HEK293 (cell line): ENCODE measurements at regions not wholly inside any gene's neighbourhood (a gene's known extent, or its start where the extent isn't known, plus 50 kb on each side); places are given as distances from the start of the nearest gene placed in this dataset.

Source experiments
- CTCF ChIA-PET: fragments of 350-600 bp; formaldehyde crosslinking; extraction: SDS; loops from one replicate; lab custom pipeline; 2021; ENCODE audit warnings: antibody characterized with exemption; lab: Yijun Ruan, JAX
- POLR2A ChIA-PET: fragments of 300-600 bp; formaldehyde crosslinking; extraction: SDS; loops from one replicate; lab custom pipeline; 2020; ENCODE audit warnings: antibody characterized with exemption, inconsistent platforms; lab: Yijun Ruan, JAX
- H3K27ac ChIP-seq: fragments of 200-500 bp; sonication (Bioruptor generic); 2 replicates; pipeline ENCODE4 v1.5.1; 2014; ENCODE audit warnings: low read depth, low read length, control low read depth, inconsistent platforms; ENCODE audit errors: extremely low read depth
- H3K36me3 ChIP-seq, 2 experiments: fragments of 200-500 bp in 1 of 2; sonication (Bioruptor generic) in 1 of 2; 1 replicate in 1 of 2; 2 replicates in 1 of 2; pipeline ENCODE4 v1.5.1; 2014 to 2017; ENCODE audit warnings: inconsistent platforms in 2 of 2, low read length in 2 of 2; ENCODE audit not compliant: control insufficient read depth in 2 of 2, insufficient read depth in 1 of 2
- H3K4me1 ChIP-seq: fragments of 200-500 bp; sonication (Bioruptor generic); 2 replicates; pipeline ENCODE4 v1.5.1; 2014; ENCODE audit warnings: mild to moderate bottlenecking, low read length, inconsistent platforms; ENCODE audit not compliant: control insufficient read depth, insufficient read depth
- H3K4me3 ChIP-seq: 2 replicates; pipeline ENCODE4 v1.5.1; 2011; ENCODE audit warnings: low read depth, mild to moderate bottlenecking, control low read depth, low read length, moderate library complexity
- H3K9me3 ChIP-seq: fragments of 200-500 bp; sonication (Bioruptor generic); 2 replicates; pipeline ENCODE4 v1.5.1; 2014; ENCODE audit warnings: low read depth, low read length, inconsistent platforms; ENCODE audit not compliant: control insufficient read depth, insufficient read depth
- AEBP2 ChIP-seq: fragments of 450-650 bp; formaldehyde crosslinking; IDR thresholded peaks from 2 replicates; pipeline ENCODE4 v1.5.1; 2016; ENCODE audit warnings: missing biosample characterization, missing genetic modification characterization, borderline replicate concordance
- BCL11A ChIP-seq: fragments of 450-650 bp; formaldehyde crosslinking; IDR thresholded peaks from 2 replicates; pipeline ENCODE4 v1.5.1; 2016; ENCODE audit warnings: low read depth, missing biosample characterization, missing genetic modification characterization
- KLF16 ChIP-seq: fragments of 450-650 bp; formaldehyde crosslinking; IDR thresholded peaks from 2 replicates; pipeline ENCODE4 v1.5.1; 2017; ENCODE audit warnings: missing biosample characterization, missing genetic modification characterization
- ZBTB17 ChIP-seq: fragments of 450-650 bp; formaldehyde crosslinking; IDR thresholded peaks from 2 replicates; pipeline ENCODE4 v1.5.1; 2016; ENCODE audit warnings: missing biosample characterization, missing genetic modification characterization
- ZNF157 ChIP-seq: fragments of 450-650 bp; formaldehyde crosslinking; IDR thresholded peaks from 2 replicates; pipeline ENCODE4 v1.5.1; 2016; ENCODE audit warnings: missing biosample characterization, missing genetic modification characterization
- ZNF16 ChIP-seq: fragments of 450-650 bp; formaldehyde crosslinking; IDR thresholded peaks from 2 replicates; pipeline ENCODE4 v1.5.1; 2016; ENCODE audit warnings: low read depth, missing biosample characterization, missing genetic modification characterization
- ZNF184 ChIP-seq: fragments of 450-650 bp; IDR thresholded peaks from 2 replicates; pipeline ENCODE4 v1.5.1; 2018; ENCODE audit warnings: missing biosample characterization, mild to moderate bottlenecking, missing genetic modification characterization
- ZNF214 ChIP-seq: fragments of 450-650 bp; formaldehyde crosslinking; IDR thresholded peaks from 2 replicates; pipeline ENCODE4 v1.5.1; 2017; ENCODE audit warnings: missing biosample characterization, mild to moderate bottlenecking, missing genetic modification characterization, borderline replicate concordance
- ZNF274 ChIP-seq, 2 experiments: fragments of 200-500 bp in 1 of 2; fragments of 450-650 bp in 1 of 2; sonication (Bioruptor generic) in 1 of 2; formaldehyde crosslinking in 1 of 2; IDR thresholded peaks; 2 replicates each; pipeline versions ENCODE4 v1.5.1 to v1.6.1; 2014 to 2016; ENCODE audit warnings: borderline replicate concordance in 1 of 2, inconsistent platforms in 1 of 2, low read length in 1 of 2, missing biosample characterization in 1 of 2, missing genetic modification characterization in 1 of 2
- ZNF354C ChIP-seq: fragments of 450-650 bp; formaldehyde crosslinking; IDR thresholded peaks from 2 replicates; pipeline ENCODE4 v1.5.1; 2016; ENCODE audit warnings: missing biosample characterization, missing genetic modification characterization, low read depth, borderline replicate concordance
- ZNF404 ChIP-seq: fragments of 450-650 bp; formaldehyde crosslinking; IDR thresholded peaks from 2 replicates; pipeline ENCODE4 v1.5.1; 2017; ENCODE audit warnings: missing biosample characterization, missing genetic modification characterization
- ZNF48 ChIP-seq: fragments of 450-650 bp; formaldehyde crosslinking; IDR thresholded peaks from 2 replicates; pipeline ENCODE4 v1.5.1; 2016; ENCODE audit warnings: missing biosample characterization, missing genetic modification characterization
- ZNF510 ChIP-seq: fragments of 450-650 bp; formaldehyde crosslinking; IDR thresholded peaks from 2 replicates; pipeline ENCODE4 v1.5.1; 2018; ENCODE audit warnings: mild to moderate bottlenecking, missing genetic modification characterization, missing biosample characterization; ENCODE audit not compliant: insufficient replicate concordance
- ZNF514 ChIP-seq: fragments of 450-650 bp; formaldehyde crosslinking; IDR thresholded peaks from 2 replicates; pipeline ENCODE4 v1.5.1; 2016; ENCODE audit warnings: missing biosample characterization, missing genetic modification characterization
- ZNF521 ChIP-seq: fragments of 450-650 bp; formaldehyde crosslinking; IDR thresholded peaks from 2 replicates; pipeline ENCODE4 v1.5.1; 2017; ENCODE audit warnings: missing biosample characterization, mild to moderate bottlenecking, missing genetic modification characterization
- ZNF544 ChIP-seq: fragments of 450-650 bp; formaldehyde crosslinking; IDR thresholded peaks from 2 replicates; pipeline ENCODE4 v1.5.0; 2017; ENCODE audit warnings: missing biosample characterization, missing genetic modification characterization
- ZNF596 ChIP-seq: fragments of 450-650 bp; IDR thresholded peaks from 2 replicates; pipeline ENCODE4 v1.5.0; 2018; ENCODE audit warnings: missing biosample characterization, mild to moderate bottlenecking, missing genetic modification characterization, moderate library complexity
- ZNF621 ChIP-seq: fragments of 450-650 bp; formaldehyde crosslinking; IDR thresholded peaks from 2 replicates; pipeline ENCODE4 v1.5.1; 2017; ENCODE audit warnings: missing biosample characterization, missing genetic modification characterization
- ZNF639 ChIP-seq: fragments of 450-650 bp; formaldehyde crosslinking; IDR thresholded peaks from 2 replicates; pipeline ENCODE4 v1.5.1; 2016; ENCODE audit warnings: missing biosample characterization, missing genetic modification characterization
- ZNF792 ChIP-seq: fragments of 450-650 bp; formaldehyde crosslinking; IDR thresholded peaks from 2 replicates; pipeline ENCODE4 v1.5.1; 2016; ENCODE audit warnings: missing biosample characterization, missing genetic modification characterization
- TF ChIP-seq, protein P1 (sequence below): fragments of 450-650 bp; formaldehyde crosslinking; IDR thresholded peaks from 2 replicates; pipeline ENCODE4 v1.5.0; 2017; ENCODE audit warnings: missing biosample characterization, missing genetic modification characterization, borderline replicate concordance
- TF ChIP-seq, protein P2 (sequence below): fragments of 450-650 bp; IDR thresholded peaks from 2 replicates; pipeline ENCODE4 v1.5.1; 2018; ENCODE audit warnings: missing biosample characterization, missing genetic modification characterization

DNA sequence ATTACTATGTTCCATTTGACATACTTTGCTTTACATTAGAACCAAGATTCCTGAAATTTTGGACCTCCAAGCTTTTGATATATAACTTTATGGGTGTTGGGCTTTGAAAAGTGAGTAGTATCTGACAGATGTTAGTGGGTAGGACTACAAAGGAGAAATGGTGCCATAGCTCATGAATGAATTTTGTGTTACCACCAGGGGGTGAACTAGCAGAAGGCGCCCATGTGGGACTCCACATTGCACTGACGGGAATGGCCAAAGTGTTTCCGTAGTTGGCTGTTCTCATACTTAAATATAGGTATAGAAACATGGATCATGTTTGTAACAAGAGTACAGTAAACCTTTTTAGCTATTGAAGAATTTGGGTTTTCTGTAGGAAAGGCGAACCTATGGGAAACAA is 337.5 kb downstream of the FLRT2 start (continued):
- TF ChIP-seq ZNF16 (tag by site-specific recombination) = no peak
- no peak for TF ChIP-seq ZNF621 (tag by site-specific recombination)
- TF ChIP-seq, protein P1, sequence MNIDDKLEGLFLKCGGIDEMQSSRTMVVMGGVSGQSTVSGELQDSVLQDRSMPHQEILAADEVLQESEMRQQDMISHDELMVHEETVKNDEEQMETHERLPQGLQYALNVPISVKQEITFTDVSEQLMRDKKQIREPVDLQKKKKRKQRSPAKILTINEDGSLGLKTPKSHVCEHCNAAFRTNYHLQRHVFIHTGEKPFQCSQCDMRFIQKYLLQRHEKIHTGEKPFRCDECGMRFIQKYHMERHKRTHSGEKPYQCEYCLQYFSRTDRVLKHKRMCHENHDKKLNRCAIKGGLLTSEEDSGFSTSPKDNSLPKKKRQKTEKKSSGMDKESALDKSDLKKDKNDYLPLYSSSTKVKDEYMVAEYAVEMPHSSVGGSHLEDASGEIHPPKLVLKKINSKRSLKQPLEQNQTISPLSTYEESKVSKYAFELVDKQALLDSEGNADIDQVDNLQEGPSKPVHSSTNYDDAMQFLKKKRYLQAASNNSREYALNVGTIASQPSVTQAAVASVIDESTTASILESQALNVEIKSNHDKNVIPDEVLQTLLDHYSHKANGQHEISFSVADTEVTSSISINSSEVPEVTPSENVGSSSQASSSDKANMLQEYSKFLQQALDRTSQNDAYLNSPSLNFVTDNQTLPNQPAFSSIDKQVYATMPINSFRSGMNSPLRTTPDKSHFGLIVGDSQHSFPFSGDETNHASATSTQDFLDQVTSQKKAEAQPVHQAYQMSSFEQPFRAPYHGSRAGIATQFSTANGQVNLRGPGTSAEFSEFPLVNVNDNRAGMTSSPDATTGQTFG = no peak
- no peak for TF ChIP-seq KLF16 (tag by site-specific recombination)
- no peak for TF ChIP-seq ZNF274 (IDR thresholded peaks at IDR 0.05; ENCODE audit: low read length)
- no peak for TF ChIP-seq ZNF274 (tag by site-specific recombination; IDR thresholded peaks at IDR 0.05; ENCODE audit: borderline replicate concordance)
- TF ChIP-seq ZNF639 (tag by site-specific recombination) = no peak
- no peak for TF ChIP-seq AEBP2 (tag by site-specific recombination)
- TF ChIP-seq, protein P2, sequence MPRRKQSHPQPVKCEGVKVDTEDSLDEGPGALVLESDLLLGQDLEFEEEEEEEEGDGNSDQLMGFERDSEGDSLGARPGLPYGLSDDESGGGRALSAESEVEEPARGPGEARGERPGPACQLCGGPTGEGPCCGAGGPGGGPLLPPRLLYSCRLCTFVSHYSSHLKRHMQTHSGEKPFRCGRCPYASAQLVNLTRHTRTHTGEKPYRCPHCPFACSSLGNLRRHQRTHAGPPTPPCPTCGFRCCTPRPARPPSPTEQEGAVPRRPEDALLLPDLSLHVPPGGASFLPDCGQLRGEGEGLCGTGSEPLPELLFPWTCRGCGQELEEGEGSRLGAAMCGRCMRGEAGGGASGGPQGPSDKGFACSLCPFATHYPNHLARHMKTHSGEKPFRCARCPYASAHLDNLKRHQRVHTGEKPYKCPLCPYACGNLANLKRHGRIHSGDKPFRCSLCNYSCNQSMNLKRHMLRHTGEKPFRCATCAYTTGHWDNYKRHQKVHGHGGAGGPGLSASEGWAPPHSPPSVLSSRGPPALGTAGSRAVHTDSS (tag by site-specific recombination) = no peak
- TF ChIP-seq, all 188 proteins: peak for 0

- no peaks in the 10 kb centered on the region for H3K36me3 ChIP-seq
- no peaks in the 10 kb centered on the region; the same call in 1 of the 2 replicates for H3K9me3 ChIP-seq
- no peak overlapping the region for H3K27ac ChIP-seq
- no peak overlapping the region for H3K4me3 ChIP-seq
- H3K4me1 ChIP-seq = no peaks in the 10 kb centered on the region
- no peak for TF ChIP-seq ZNF354C (tag by site-specific recombination)
- no peak for TF ChIP-seq ZNF514 (tag by site-specific recombination)
- no peak for TF ChIP-seq ZBTB17 (tag by site-specific recombination)
- no peak for TF ChIP-seq ZNF214
- no peak for TF ChIP-seq ZNF596
- TF ChIP-seq ZNF157 (tag by site-specific recombination) = no peak
- no peak for TF ChIP-seq KLF16 (tag by site-specific recombination)
- TF ChIP-seq ZNF510 (tag by site-specific recombination) = no peak
- TF ChIP-seq BCL11A (tag by site-specific recombination) = no peak
- TF ChIP-seq ZNF792 (tag by site-specific recombination) = no peak
- no peak for TF ChIP-seq ZNF184 (tag by site-specific recombination)
- TF ChIP-seq ZNF404 = no peak
- no peak for TF ChIP-seq ZNF521 (tag by site-specific recombination)
- no peak for TF ChIP-seq ZNF544 (tag by site-specific recombination)
- TF ChIP-seq ZNF48 (tag by site-specific recombination) = no peak
- CTCF ChIA-PET = no interaction called here
- POLR2A ChIA-PET = no interaction called here
These were observed 335.8 kb downstream of the FLRT2 start for GRCh38 chr14:85865701-85866100.
